Thoracic aorta (tissue), 2 donors: ENCODE measurements at regions not wholly inside any gene's neighbourhood (a gene's known extent, or its start where the extent isn't known, plus 50 kb on each side); places are given as distances from the start of the nearest gene placed in this dataset.

Experiments used
- ATAC-seq: fragments of 150-250 bp; one replicate; pipeline ENCODE4 v1.8.0; 2017; ENCODE audit warnings: low read depth; ENCODE audit not compliant: insufficient number of reproducible peaks, low FRiP score
- DNase-seq: peaks from one replicate; pipeline ENCODE4 v3.0.0-alpha.2; 2020; ENCODE audit warnings: low spot score
- H3K27ac ChIP-seq, 2 donors: fragments of 200-600 bp; sonication (generic); 1 replicate in 1 of 2; 2 replicates in 1 of 2; pipeline ENCODE4 v1.5.1; 2016; ENCODE audit warnings: mild to moderate bottlenecking in 2 of 2, moderate library complexity in 2 of 2
- H3K27me3 ChIP-seq: fragments of 200-600 bp; sonication (generic); replicated peaks from 2 replicates; pipeline ENCODE4 v1.6.0; 2016; ENCODE audit warnings: mild to moderate bottlenecking; ENCODE audit not compliant: insufficient read depth
- H3K36me3 ChIP-seq: fragments of 200-600 bp; sonication (generic); one replicate; pipeline ENCODE4 v1.5.1; 2016
- H3K4me1 ChIP-seq, 2 donors: fragments of 200-600 bp; sonication (generic); 1 replicate in 1 of 2; 2 replicates in 1 of 2; pipeline versions ENCODE4 v1.5.1 to v1.6.0; 2016; ENCODE audit warnings: low read depth in 2 of 2, mild to moderate bottlenecking in 1 of 2; ENCODE audit not compliant: control insufficient read depth in 1 of 2
- H3K4me3 ChIP-seq: fragments of 200-600 bp; sonication (generic); 2 replicates; pipeline ENCODE4 v1.5.1; 2016; ENCODE audit warnings: mild to moderate bottlenecking
- H3K9me3 ChIP-seq: fragments of 200-600 bp; sonication (generic); 2 replicates; pipeline ENCODE4 v1.5.1; 2016
- CTCF ChIP-seq: fragments of 200-600 bp; sonication (generic); IDR thresholded peaks from one replicate; pipeline ENCODE4 v1.5.1; 2019; ENCODE audit warnings: antibody characterized with exemption

GRCh38 chr16:72309001-72309400 lies 137.0 kb upstream of the PMFBP1 start:
- no peak overlapping the region for H3K4me3 ChIP-seq
- no peaks in the 10 kb centered on the region for H3K36me3 ChIP-seq
- H3K9me3 ChIP-seq = no peaks in the 10 kb centered on the region
- DNase-seq (no peak), ATAC-seq (no peak)
- H3K27ac ChIP-seq = no peak overlapping the region
- H3K27me3 ChIP-seq = no peaks in the 10 kb centered on the region
- H3K4me1 ChIP-seq = no peaks in the 10 kb centered on the region
- TF ChIP-seq CTCF = no peak

- H3K27me3 ChIP-seq = no peaks in the 10 kb centered on the region
- no peak for ATAC-seq
- no peak overlapping the region for H3K27ac ChIP-seq
- H3K4me3 ChIP-seq = no peak overlapping the region
- no peaks in the 10 kb centered on the region for H3K4me1 ChIP-seq
- no peaks in the 10 kb centered on the region for H3K9me3 ChIP-seq
- TF ChIP-seq CTCF = no peak
- no peak for DNase-seq
- no peaks in the 10 kb centered on the region for H3K36me3 ChIP-seq
Observed at GRCh38 chr16:72308396-72308795, 136.4 kb upstream of the PMFBP1 start.

GRCh38 chr16:72302332-72302731 lies 130.4 kb upstream of the PMFBP1 start:
- ATAC-seq = no peak
- no peaks in the 10 kb centered on the region for H3K36me3 ChIP-seq
- no peak for DNase-seq
- TF ChIP-seq CTCF = no peak
- no peaks in the 10 kb centered on the region for H3K4me1 ChIP-seq
- H3K4me3 ChIP-seq = no peak overlapping the region
- no peak overlapping the region for H3K27ac ChIP-seq
- H3K9me3 ChIP-seq = no peaks in the 10 kb centered on the region
- H3K27me3 ChIP-seq = no peaks in the 10 kb centered on the region

- Histone ChIP-seq H3K36me3 (no peaks in the 10 kb centered on the region), H3K4me3 (no peak overlapping the region), H3K27me3 (no peaks in the 10 kb centered on the region), H3K4me1 (no peaks in the 10 kb centered on the region), H3K9me3 (no peaks in the 10 kb centered on the region), H3K27ac (no peak overlapping the region)
- TF ChIP-seq CTCF = no peak
- ATAC-seq (no peak), DNase-seq (no peak)
Observed at GRCh38 chr16:72301523-72302236, 129.7 kb upstream of the PMFBP1 start.

- Histone ChIP-seq H3K36me3 (no peaks in the 10 kb centered on the region), H3K4me1 (no peaks in the 10 kb centered on the region), H3K27ac (no peak overlapping the region), H3K4me3 (no peak overlapping the region), H3K9me3 (no peaks in the 10 kb centered on the region), H3K27me3 (no peaks in the 10 kb centered on the region)
- DNase-seq (no peak), ATAC-seq (no peak)
- no peak for TF ChIP-seq CTCF
Observed at GRCh38 chr16:72300892-72301291, 128.9 kb upstream of the PMFBP1 start.
